BE2C (cell line): ENCODE measurements at regions not wholly inside any gene's neighbourhood (a gene's known extent, or its start where the extent isn't known, plus 50 kb on each side); places are given as distances from the start of the nearest gene placed in this dataset.
"Not testable (repeated sequence)": the region's sequence is repeated elsewhere in the genome, so short reads cannot be mapped to it uniquely, and the experiment has no call there.

ENCODE experiments used
- DNase-seq: peaks from one replicate; pipeline ENCODE4 v3.0.0-alpha.2; 2020
- H3K27me3 ChIP-seq: fragments of 250-450 bp; sonication (Bioruptor Pico); 2 replicates; pipeline ENCODE4 v1.5.1; 2020; ENCODE audit warnings: mild to moderate bottlenecking
- H3K36me3 ChIP-seq: fragments of 250-450 bp; sonication (Bioruptor Pico); 2 replicates; pipeline ENCODE4 v1.5.1; 2020; ENCODE audit warnings: mild to moderate bottlenecking
- H3K4me1 ChIP-seq: fragments of 250-450 bp; sonication (Bioruptor Pico); 2 replicates; pipeline ENCODE4 v1.5.1; 2020
- H3K4me3 ChIP-seq: 2 replicates; pipeline ENCODE4 v1.5.1; 2011; ENCODE audit warnings: low read depth, low read length
- H3K9me3 ChIP-seq: fragments of 250-450 bp; sonication (Bioruptor Pico); 2 replicates; pipeline ENCODE4 v1.5.1; 2020
- CTCF ChIP-seq: IDR thresholded peaks from 2 replicates; pipeline ENCODE4 v1.5.1; 2012; ENCODE audit warnings: mild to moderate bottlenecking, low read depth, low read length

GRCh38 chr1:166418344-166418933 lies 251.6 kb upstream of the FAM78B start:
- Histone ChIP-seq H3K9me3 (no peaks in the 10 kb centered on the region; the same call in 1 of the 2 replicates), H3K4me1 (no peaks in the 10 kb centered on the region), H3K4me3 (no peak overlapping the region), H3K27me3 (no peaks in the 10 kb centered on the region), H3K36me3 (no peaks in the 10 kb centered on the region)
- no peak for TF ChIP-seq CTCF
- DNase-seq: no peak

GRCh38 chr1:166422586-166422985 lies 255.8 kb upstream of the FAM78B start:
- not testable (repeated sequence) for H3K4me3 ChIP-seq, H3K27me3 ChIP-seq, DNase-seq, H3K9me3 ChIP-seq, H3K36me3 ChIP-seq, H3K4me1 ChIP-seq

- no peaks in the 10 kb centered on the region for H3K36me3 ChIP-seq
- no peaks in the 10 kb centered on the region for H3K27me3 ChIP-seq
- TF ChIP-seq CTCF: no peak
- DNase-seq: no peak
- no peaks in the 10 kb centered on the region for H3K4me1 ChIP-seq
- H3K4me3 ChIP-seq: no peak overlapping the region
- no peaks in the 10 kb centered on the region for H3K9me3 ChIP-seq
These were observed 265.9 kb upstream of the FAM78B start for GRCh38 chr1:166432655-166433054.

- H3K4me3 ChIP-seq, H3K36me3 ChIP-seq, H3K4me1 ChIP-seq, H3K27me3 ChIP-seq, H3K9me3 ChIP-seq: not testable (repeated sequence)
- DNase-seq: peak; percentile 57
- TF ChIP-seq CTCF: peak; percentile 76
These were observed 266.9 kb upstream of the FAM78B start for GRCh38 chr1:166433404-166434304.

- Histone ChIP-seq H3K4me1 (no peaks in the 10 kb centered on the region), H3K4me3 (no peak overlapping the region), H3K27me3 (0 out of 2 replicates have a peak, but pooled peaks cover 3% of the 10 kb centered on the region), H3K36me3 (no peaks in the 10 kb centered on the region), H3K9me3 (no peaks in the 10 kb centered on the region)
- no peak for TF ChIP-seq CTCF
- no peak for DNase-seq
These were observed 290.9 kb upstream of the FAM78B start for GRCh38 chr1:166457700-166458099.

- no peaks in the 10 kb centered on the region for H3K36me3 ChIP-seq
- H3K4me1 ChIP-seq: no peaks in the 10 kb centered on the region
- DNase-seq: no peak
- H3K9me3 ChIP-seq: no peaks in the 10 kb centered on the region
- no peak for TF ChIP-seq CTCF
- H3K27me3 ChIP-seq: no peaks in the 10 kb centered on the region
- H3K4me3 ChIP-seq: no peak overlapping the region
These were observed 297.5 kb upstream of the FAM78B start for GRCh38 chr1:166464333-166464732.
